ENCODE measurements at regions not wholly inside any gene's neighbourhood (a gene's known extent, or its start where the extent isn't known, plus 50 kb on each side); places are given as distances from the start of the nearest gene placed in this dataset.

DNA sequence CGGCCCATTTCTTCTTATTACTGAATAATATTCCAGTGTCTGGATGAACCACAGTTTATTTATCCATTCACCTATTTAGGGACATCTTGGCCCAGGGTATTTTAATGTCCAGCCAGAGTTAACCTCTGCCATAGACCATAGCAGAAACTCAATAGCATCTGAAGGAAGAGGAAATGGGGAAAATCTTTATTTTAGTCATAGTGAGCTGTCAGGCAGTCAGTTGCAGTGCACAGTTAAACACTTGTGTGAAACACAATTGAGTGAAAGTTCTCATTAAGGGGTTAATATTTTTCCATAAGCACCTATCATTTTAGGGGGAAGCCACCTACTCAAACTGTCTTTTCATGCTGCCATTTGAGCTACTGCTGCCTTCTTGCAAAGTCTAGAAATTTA, 197.3 kb upstream of the PPFIA2 start:
- DNase-seq (ENCODE audit: low read depth) = no peak
- TF ChIP-seq, protein P1, sequence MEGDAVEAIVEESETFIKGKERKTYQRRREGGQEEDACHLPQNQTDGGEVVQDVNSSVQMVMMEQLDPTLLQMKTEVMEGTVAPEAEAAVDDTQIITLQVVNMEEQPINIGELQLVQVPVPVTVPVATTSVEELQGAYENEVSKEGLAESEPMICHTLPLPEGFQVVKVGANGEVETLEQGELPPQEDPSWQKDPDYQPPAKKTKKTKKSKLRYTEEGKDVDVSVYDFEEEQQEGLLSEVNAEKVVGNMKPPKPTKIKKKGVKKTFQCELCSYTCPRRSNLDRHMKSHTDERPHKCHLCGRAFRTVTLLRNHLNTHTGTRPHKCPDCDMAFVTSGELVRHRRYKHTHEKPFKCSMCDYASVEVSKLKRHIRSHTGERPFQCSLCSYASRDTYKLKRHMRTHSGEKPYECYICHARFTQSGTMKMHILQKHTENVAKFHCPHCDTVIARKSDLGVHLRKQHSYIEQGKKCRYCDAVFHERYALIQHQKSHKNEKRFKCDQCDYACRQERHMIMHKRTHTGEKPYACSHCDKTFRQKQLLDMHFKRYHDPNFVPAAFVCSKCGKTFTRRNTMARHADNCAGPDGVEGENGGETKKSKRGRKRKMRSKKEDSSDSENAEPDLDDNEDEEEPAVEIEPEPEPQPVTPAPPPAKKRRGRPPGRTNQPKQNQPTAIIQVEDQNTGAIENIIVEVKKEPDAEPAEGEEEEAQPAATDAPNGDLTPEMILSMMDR (conservative IDR thresholded peaks at IDR 0.05; ENCODE audit: low read depth, low read length) = no peak
- H3K4me3 ChIP-seq (ENCODE audit: low read length) = no peak overlapping the region

DNA sequence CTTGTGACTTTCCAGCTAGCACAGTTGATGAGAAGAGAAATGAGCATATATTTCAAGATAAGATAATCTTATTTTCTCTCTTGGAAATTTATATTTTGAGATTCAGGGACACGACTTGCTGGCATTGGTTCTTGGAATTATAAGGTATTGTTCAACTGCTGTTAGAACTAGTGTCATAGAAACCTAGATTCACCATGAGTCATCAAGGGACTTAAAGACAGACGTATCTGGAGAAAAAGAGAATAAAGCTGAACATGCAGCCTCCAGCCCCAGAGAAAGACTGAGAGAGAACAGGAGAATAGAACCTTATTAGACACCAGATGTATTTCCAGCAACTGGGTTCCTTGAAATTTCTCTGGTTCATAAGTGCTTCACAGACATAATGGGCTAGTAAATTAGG, 194.4 kb upstream of the PPFIA2 start:
- TF ChIP-seq, protein P1 (conservative IDR thresholded peaks at IDR 0.05; ENCODE audit: low read depth, low read length) = no peak
- H3K4me3 ChIP-seq (ENCODE audit: low read length) = no peak overlapping the region
- DNase-seq (ENCODE audit: low read depth) = no peak

DNA sequence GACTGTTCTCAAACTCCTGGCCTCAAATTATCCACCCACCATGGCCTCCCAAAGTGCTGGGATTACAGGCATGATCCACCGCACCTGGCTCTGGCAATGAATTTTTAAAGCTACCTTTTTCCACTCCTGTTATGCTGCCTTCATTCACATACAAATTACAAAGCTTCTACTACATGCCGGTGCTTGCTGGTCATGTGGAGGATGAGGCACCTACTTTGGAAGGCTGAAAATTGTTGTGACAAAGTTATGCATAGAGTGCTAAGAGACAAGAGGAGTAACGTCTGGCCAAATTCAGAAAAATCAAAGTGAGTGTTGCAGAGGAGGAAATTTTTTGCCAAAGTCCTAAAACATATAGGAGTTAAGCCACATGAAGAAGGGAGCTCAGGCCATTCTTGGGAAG, 191.7 kb upstream of the PPFIA2 start:
- TF ChIP-seq, protein P1 (conservative IDR thresholded peaks at IDR 0.05; ENCODE audit: low read depth, low read length) = no peak
- no peak overlapping the region for H3K4me3 ChIP-seq (ENCODE audit: low read length)
- DNase-seq (ENCODE audit: low read depth) = no peak

DNA sequence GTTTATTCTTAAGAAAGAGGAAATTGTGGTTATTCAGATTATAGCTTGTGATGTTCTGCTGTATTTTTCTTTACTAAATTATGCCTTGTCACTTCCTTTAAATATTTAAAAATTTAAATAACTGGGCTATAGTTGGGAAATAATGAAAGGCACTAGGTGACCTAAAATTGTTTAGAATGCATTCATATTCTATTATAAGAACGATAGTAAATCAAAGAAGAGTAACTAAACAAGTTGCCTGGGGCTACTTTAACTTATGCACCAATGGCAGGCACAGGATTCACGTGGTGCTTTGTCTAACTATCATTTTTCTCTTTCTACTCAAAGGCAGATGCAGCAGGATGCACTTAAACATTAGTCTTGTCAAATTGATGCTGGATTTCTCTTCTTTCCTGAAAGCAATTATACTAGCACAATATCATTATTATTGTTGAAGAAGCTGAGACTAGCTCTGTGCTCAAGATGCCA, 190.7 kb upstream of the PPFIA2 start:
- DNase-seq (ENCODE audit: low read depth) = no peak
- TF ChIP-seq, protein P1 (conservative IDR thresholded peaks at IDR 0.05; ENCODE audit: low read depth, low read length) = no peak
- no peak overlapping the region for H3K4me3 ChIP-seq (ENCODE audit: low read length)

DNA sequence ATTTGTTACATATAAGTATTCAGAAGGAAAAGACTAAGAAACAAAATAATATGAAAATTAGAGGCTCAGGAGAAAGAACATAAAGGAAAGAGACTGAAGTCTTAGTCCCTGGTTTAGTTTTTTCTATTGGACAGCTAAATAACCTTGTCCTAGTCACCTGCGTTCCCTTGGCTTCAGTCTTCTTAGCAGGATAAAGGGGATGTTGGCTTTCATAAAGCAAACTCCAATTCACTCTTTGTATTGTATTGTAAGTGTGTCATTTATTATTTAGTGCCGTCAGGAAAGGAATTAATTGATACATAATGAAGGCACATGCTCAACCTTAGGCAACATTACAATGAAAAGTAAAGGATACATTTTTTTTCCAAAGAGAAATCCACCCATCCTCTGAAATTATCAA, 190.3 kb upstream of the PPFIA2 start:
- no peak overlapping the region for H3K4me3 ChIP-seq (ENCODE audit: low read length)
- TF ChIP-seq, protein P1 (conservative IDR thresholded peaks at IDR 0.05; ENCODE audit: low read depth, low read length) = no peak
- DNase-seq (ENCODE audit: low read depth) = no peak

DNA sequence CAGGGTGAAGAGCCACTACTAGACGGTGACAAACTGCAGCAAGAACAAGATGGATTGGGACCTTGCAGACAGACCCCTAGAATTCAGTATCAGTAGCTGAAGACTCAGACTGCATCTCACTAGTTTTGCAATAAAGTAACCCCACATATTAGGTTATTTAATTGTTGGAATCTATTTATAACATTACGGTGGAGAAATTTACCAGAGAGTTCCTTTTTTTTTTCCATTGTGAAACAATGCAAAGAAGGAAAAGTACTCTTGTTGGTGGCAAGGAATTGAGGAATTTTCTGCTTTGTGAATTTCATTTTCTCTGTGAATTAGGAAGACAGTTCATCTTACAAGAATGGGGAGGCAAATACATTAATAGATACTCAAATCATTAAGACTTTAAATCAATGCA, 185.7 kb upstream of the PPFIA2 start:
- DNase-seq (ENCODE audit: low read depth) = no peak
- H3K4me3 ChIP-seq (ENCODE audit: low read length) = no peak overlapping the region
- TF ChIP-seq, protein P1 (conservative IDR thresholded peaks at IDR 0.05; ENCODE audit: low read depth, low read length) = no peak

DNA sequence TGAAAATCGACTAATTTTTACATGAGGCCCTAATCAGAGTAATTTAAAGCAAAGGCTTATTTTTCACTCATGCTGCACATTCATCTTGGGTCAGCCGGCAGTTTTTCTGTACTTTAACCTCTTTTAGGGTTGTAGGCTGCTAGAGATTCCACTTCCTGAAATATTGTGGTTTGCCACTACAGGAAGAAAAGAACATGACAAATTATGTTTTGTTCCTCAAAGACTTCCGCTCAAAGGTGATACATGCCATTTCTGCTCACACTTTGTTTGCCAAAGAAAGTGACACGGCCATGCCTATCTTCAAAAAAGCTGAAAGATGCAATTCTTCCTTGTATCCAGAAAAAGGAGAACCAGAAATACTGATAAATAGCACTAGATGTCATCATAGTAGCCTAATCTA, 183.4 kb upstream of the PPFIA2 start:
- DNase-seq (ENCODE audit: low read depth) = no peak
- no peak overlapping the region for H3K4me3 ChIP-seq (ENCODE audit: low read length)
- TF ChIP-seq, protein P1 (conservative IDR thresholded peaks at IDR 0.05; ENCODE audit: low read depth, low read length) = no peak
